ENCODE measurements at regions not wholly inside any gene's neighbourhood (a gene's known extent, or its start where the extent isn't known, plus 50 kb on each side); places are given as distances from the start of the nearest gene placed in this dataset.
A peak's percentile ranks its signal among the peaks of the same experiment; 100 is the strongest.

GRCh38 chr6:100078509-100078908 is 84.5 kb upstream of the MCHR2 start:
- TF ChIP-seq CTCF (conservative IDR thresholded peaks at IDR 0.05; ENCODE audit: low read depth, low read length) (peak; percentile 78), EZH2 (IDR thresholded peaks at IDR 0.05; ENCODE audit: borderline replicate concordance, low read depth, low read length, poor library complexity, severe bottlenecking) (no peak)

Data from A673 (cell line).